Loucy (cell line): ENCODE measurements at regions not wholly inside any gene's neighbourhood (a gene's known extent, or its start where the extent isn't known, plus 50 kb on each side); places are given as distances from the start of the nearest gene placed in this dataset.

Source experiments
- H2AFZ ChIP-seq: fragments of 200-600 bp; sonication (generic); 2 replicates; pipeline ENCODE4 v1.6.0; 2016; ENCODE audit warnings: antibody characterized with exemption, mild to moderate bottlenecking, low read length, moderate library complexity
- H3F3A ChIP-seq: fragments of 200-600 bp; 2 replicates; pipeline ENCODE4 v1.6.0; 2016; ENCODE audit warnings: antibody characterized with exemption, low read depth, mild to moderate bottlenecking
- H3K27me3 ChIP-seq: fragments of 200-600 bp; sonication (generic); 2 replicates; pipeline ENCODE4 v1.6.1; 2014; ENCODE audit warnings: low read length, mild to moderate bottlenecking; ENCODE audit not compliant: insufficient read depth, poor library complexity, severe bottlenecking
- H3K36me3 ChIP-seq: fragments of 200-600 bp; sonication (generic); 2 replicates; pipeline ENCODE4 v1.6.1; 2016; ENCODE audit warnings: low read length; ENCODE audit not compliant: insufficient read depth
- H3K4me1 ChIP-seq: fragments of 200-600 bp; sonication (generic); 2 replicates; pipeline ENCODE4 v1.5.1; 2014; ENCODE audit warnings: low read length, mild to moderate bottlenecking; ENCODE audit not compliant: insufficient read depth, poor library complexity, severe bottlenecking
- H3K4me2 ChIP-seq: fragments of 200-600 bp; sonication (generic); 2 replicates; pipeline ENCODE4 v1.6.0; 2014; ENCODE audit warnings: antibody characterized with exemption, low read length, low read depth, mild to moderate bottlenecking; ENCODE audit not compliant: poor library complexity, severe bottlenecking
- H3K4me3 ChIP-seq: fragments of 200-600 bp; sonication (generic); 2 replicates; pipeline ENCODE4 v1.5.1; 2014; ENCODE audit warnings: low read length, mild to moderate bottlenecking, mixed read lengths; ENCODE audit not compliant: poor library complexity, severe bottlenecking
- H3K79me2 ChIP-seq: fragments of 200-600 bp; sonication (generic); 2 replicates; pipeline ENCODE4 v1.6.1; 2014; ENCODE audit warnings: low read length; ENCODE audit not compliant: insufficient read depth
- H3K9ac ChIP-seq: fragments of 200-600 bp; sonication (generic); 2 replicates; pipeline ENCODE4 v1.6.0; 2014; ENCODE audit warnings: mild to moderate bottlenecking, low read depth, low read length, moderate library complexity; ENCODE audit not compliant: poor library complexity, severe bottlenecking
- H3K9me2 ChIP-seq: fragments of 200-600 bp; sonication (generic); replicated peaks from 2 replicates; pipeline ENCODE4 v1.6.1; 2016; ENCODE audit warnings: low read depth, low read length, mixed read lengths
- H3K9me3 ChIP-seq: fragments of 200-600 bp; sonication (generic); 2 replicates; pipeline ENCODE4 v1.6.1; 2014; ENCODE audit warnings: mild to moderate bottlenecking, antibody characterized with exemption, low read length, low read depth; ENCODE audit not compliant: insufficient read depth
- H4K20me1 ChIP-seq: fragments of 200-600 bp; sonication (generic); 2 replicates; pipeline ENCODE4 v1.6.0; 2014; ENCODE audit warnings: antibody characterized with exemption, low read length, mild to moderate bottlenecking; ENCODE audit not compliant: insufficient read depth, poor library complexity, severe bottlenecking
- CTCF ChIP-seq: fragments of 200-600 bp; sonication (generic); conservative IDR thresholded peaks from 2 replicates; pipeline ENCODE4 v1.5.1; 2014; ENCODE audit warnings: mild to moderate bottlenecking, antibody characterized with exemption, low read length
- EZH2phosphoT487 ChIP-seq: fragments of 200-600 bp; IDR thresholded peaks from 2 replicates; pipeline ENCODE4 v1.6.1; 2018; ENCODE audit warnings: antibody characterized with exemption, mild to moderate bottlenecking, moderate library complexity, borderline replicate concordance

- Histone ChIP-seq H3K4me1 (no peaks in the 10 kb centered on the region), H3F3A (no peaks in the 10 kb centered on the region), H3K4me2 (no peak overlapping the region), H3K9me3 (no peaks in the 10 kb centered on the region), H3K79me2 (no peaks in the 10 kb centered on the region), H3K27me3 (no peaks in the 10 kb centered on the region), H3K36me3 (no peaks in the 10 kb centered on the region), H3K9me2 (no peaks in the 10 kb centered on the region), H3K4me3 (no peak overlapping the region), H2AFZ (no peak overlapping the region), H4K20me1 (no peaks in the 10 kb centered on the region), H3K9ac (no peak overlapping the region)
- TF ChIP-seq EZH2phosphoT487 (no peak), CTCF (no peak)
Observed at GRCh38 chr9:100775912-100776311, 198.0 kb downstream of the CAVIN4 start.

GRCh38 chr9:100784755-100785154, 206.9 kb downstream of the CAVIN4 start:
- no peak overlapping the region for H2AFZ ChIP-seq
- no peaks in the 10 kb centered on the region for H3K4me1 ChIP-seq
- no peaks in the 10 kb centered on the region for H3F3A ChIP-seq
- no peak overlapping the region for H3K9ac ChIP-seq
- H3K9me3 ChIP-seq, result no peaks in the 10 kb centered on the region
- TF ChIP-seq EZH2phosphoT487, result no peak
- TF ChIP-seq CTCF, result no peak
- H3K36me3 ChIP-seq, result no peaks in the 10 kb centered on the region
- H3K9me2 ChIP-seq, result no peaks in the 10 kb centered on the region
- H3K27me3 ChIP-seq, result no peaks in the 10 kb centered on the region
- no peak overlapping the region for H3K4me3 ChIP-seq
- no peak overlapping the region for H3K4me2 ChIP-seq
- no peaks in the 10 kb centered on the region for H3K79me2 ChIP-seq
- no peaks in the 10 kb centered on the region for H4K20me1 ChIP-seq

- Histone ChIP-seq H3K4me3 (no peak overlapping the region), H2AFZ (no peak overlapping the region), H3K36me3 (no peaks in the 10 kb centered on the region), H3F3A (no peaks in the 10 kb centered on the region), H3K4me2 (no peak overlapping the region), H3K79me2 (no peaks in the 10 kb centered on the region), H3K27me3 (no peaks in the 10 kb centered on the region), H3K9me2 (no peaks in the 10 kb centered on the region), H3K4me1 (no peaks in the 10 kb centered on the region), H3K9me3 (no peaks in the 10 kb centered on the region), H3K9ac (no peak overlapping the region), H4K20me1 (no peaks in the 10 kb centered on the region)
- no peak for TF ChIP-seq CTCF
- TF ChIP-seq EZH2phosphoT487, result no peak
Observed at GRCh38 chr9:100785946-100786345, 208.1 kb downstream of the CAVIN4 start.
